Activated CD4-positive, alpha-beta memory T cell treated with anti-CD3 and anti-CD28 coated beads for 36 hours (primary cell): ENCODE measurements at regions not wholly inside any gene's neighbourhood (a gene's known extent, or its start where the extent isn't known, plus 50 kb on each side); places are given as distances from the start of the nearest gene placed in this dataset.

ENCODE experiments used
- CTCF ChIA-PET: fragments of 350-600 bp; sonication (Branson Sonifier 250); formaldehyde crosslinking; loops from one replicate; lab custom pipeline; 2021; ENCODE audit warnings: antibody characterized with exemption, inconsistent platforms; lab: Charles Lee
- POLR2A ChIA-PET: fragments of 350-600 bp; sonication (Branson Sonifier 250); formaldehyde crosslinking; loops from one replicate; lab custom pipeline; 2021; ENCODE audit warnings: antibody characterized with exemption; lab: Charles Lee
- DNase-seq: peaks from one replicate; pipeline ENCODE4 v3.0.0-alpha.2; 2020
- H3K27ac Mint-ChIP-seq: one replicate; pipeline ENCODE4 v1.8.0; 2021; ENCODE audit warnings: mixed read lengths
- H3K27me3 Mint-ChIP-seq: one replicate; pipeline ENCODE4 v1.8.0; 2021; ENCODE audit warnings: mixed read lengths
- H3K36me3 Mint-ChIP-seq: one replicate; pipeline ENCODE4 v1.8.0; 2021; ENCODE audit warnings: mixed read lengths
- H3K4me1 Mint-ChIP-seq: one replicate; pipeline ENCODE4 v1.8.0; 2021; ENCODE audit warnings: low read depth, mixed read lengths
- H3K4me3 Mint-ChIP-seq: one replicate; pipeline ENCODE4 v1.8.0; 2021; ENCODE audit warnings: mild to moderate bottlenecking, mixed read lengths
- H3K9me3 Mint-ChIP-seq: one replicate; pipeline ENCODE4 v1.8.0; 2021; ENCODE audit warnings: mixed read lengths
- intact Hi-C: fragments of 100-400 bp; cut with micrococcal nuclease; formaldehyde crosslinking; loops from one replicate; pipeline ENCODE4 v1.15.1; 2023

DNA sequence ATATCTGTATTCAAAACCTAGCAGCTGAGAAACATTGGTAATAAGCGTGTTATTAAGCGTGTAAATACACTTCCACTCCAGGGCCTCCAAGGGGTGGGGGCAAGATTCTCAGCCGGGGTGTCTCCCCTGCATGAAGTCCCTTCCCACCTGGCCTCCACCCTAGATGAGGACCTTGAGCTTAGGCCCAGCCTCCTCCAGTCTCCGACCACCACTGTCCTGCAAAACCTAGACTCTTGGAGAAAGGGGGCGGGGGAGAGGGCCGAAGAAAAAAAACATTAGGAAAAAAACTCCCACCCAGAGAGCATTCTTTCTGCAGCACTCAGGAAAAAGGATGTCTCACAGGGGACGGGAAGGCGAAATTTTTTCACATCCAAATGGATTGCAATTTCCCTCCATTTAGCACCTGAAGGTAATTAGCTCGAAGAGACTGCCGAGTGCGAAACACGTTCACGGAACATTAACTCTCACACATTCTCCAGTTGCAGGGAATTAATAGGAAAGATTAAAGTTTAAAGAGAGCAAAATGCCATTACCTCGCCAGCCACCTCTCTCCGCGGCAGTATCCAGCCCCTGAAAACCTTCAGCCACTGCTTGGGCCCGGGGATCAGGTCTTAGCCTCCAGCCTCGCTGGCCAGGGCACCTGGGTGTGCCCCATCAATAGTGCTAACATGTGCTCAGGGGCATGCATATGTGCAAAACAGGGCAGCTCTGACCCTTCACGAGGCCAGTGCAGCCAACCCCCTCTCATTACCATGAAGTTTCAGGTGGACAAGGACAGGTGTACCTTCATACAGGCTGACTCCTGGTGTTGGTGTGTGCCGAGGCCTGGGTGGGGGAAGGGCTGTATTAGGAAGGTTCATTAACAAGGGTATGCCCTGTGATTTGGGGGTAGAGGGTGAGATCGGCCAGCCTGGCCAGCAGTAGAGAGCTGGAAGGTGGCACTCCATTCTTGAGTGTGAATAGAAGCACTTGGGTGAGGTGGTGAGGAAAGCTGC lies 77.2 kb downstream of the HIF1AN start:
- Mint-ChIP-seq H3K27ac (no peak overlapping the region), H3K4me1 (no peaks in the 10 kb centered on the region), H3K36me3 (no peaks in the 10 kb centered on the region), H3K27me3 (peaks cover 31% of the 10 kb centered on the region), H3K4me3 (no peak overlapping the region), H3K9me3 (no peaks in the 10 kb centered on the region)
- DNase-seq: no peak
- ChIA-PET CTCF (no interaction called here), POLR2A (no interaction called here)
- intact Hi-C loops: no loop called here

DNA sequence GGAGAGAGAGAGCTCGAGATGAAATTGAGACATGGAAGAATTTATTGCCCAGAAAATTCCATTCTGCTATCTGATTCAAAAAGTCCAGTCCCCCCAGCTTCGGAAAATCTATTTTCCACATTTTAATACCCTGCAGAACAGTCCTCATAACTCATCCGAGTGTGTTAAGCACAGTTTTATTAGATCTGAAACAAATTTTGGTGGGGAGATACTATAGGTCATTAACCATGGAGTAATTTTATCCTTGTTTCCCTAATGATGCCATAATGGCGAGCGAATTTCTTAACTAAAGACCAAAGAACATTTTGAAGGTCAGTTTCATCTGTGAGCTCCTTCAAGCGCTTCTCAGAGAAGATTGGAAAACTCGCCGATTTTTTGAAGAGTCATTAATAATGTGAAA lies 78.1 kb downstream of the HIF1AN start:
- Mint-ChIP-seq H3K27ac (no peak overlapping the region), H3K4me3 (no peak overlapping the region), H3K4me1 (no peaks in the 10 kb centered on the region), H3K27me3 (peaks cover 33% of the 10 kb centered on the region), H3K9me3 (no peaks in the 10 kb centered on the region), H3K36me3 (no peaks in the 10 kb centered on the region)
- ChIA-PET POLR2A (no interaction called here), CTCF (no interaction called here)
- intact Hi-C loops: no loop called here
- no peak for DNase-seq

DNA sequence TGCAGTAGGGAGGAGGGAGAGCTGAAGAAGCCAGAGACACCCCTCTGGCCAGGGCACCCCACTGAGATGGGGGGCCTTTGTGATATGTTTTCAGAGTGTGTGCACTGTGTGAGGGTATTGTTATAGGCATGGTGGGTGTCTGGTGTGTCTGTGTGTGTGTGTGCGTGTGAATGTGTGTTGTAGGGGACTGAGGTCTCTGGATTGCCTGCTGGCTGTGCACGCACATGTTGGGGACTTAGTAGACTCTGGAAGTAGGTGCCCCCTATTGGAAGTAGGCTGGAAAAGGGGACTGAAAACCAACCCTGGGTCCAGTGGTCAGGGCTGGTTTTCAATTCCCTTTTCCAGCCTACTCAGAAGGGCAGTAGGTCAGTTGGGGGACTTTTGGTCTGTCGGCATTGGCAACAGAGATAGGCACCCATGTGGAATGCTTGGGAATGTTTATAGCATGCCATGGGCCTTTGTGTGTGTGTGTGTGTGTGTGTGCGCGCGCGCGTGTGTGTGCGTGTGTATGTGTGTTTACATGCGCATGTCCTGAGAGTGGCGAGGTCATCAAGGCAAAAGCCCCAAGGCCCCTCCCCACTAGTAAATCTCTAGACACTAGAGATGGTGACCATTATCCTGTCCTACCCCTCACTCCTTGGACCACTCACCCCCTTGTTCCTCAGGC lies 78.8 kb downstream of the HIF1AN start:
- POLR2A ChIA-PET: no interaction called here
- DNase-seq: no peak
- Mint-ChIP-seq H3K36me3 (no peaks in the 10 kb centered on the region), H3K27me3 (peaks cover 40% of the 10 kb centered on the region), H3K4me3 (no peak overlapping the region), H3K27ac (no peak overlapping the region), H3K9me3 (no peaks in the 10 kb centered on the region), H3K4me1 (no peaks in the 10 kb centered on the region)
- intact Hi-C loops: no loop called here
- CTCF ChIA-PET: no interaction called here

DNA sequence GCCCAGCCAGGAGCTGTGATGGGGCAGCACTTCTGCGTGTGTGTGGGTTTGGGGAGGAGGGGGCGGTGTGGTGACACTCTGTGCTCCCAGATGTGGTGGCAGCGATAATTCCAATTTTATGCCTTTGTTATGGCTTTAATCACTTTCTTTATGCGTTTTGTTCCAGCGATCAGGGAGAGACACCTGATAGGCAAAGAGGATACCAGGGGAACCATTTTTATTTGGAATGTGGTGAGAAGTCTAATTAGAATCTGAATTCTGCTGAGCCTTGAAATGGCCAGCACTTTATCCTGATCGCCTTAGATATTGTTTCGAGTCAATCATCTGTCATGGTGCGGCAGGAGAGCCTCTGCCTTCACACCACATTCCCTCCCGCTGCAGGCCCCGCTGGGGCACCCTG lies 79.5 kb downstream of the HIF1AN start:
- peaks cover 44% of the 10 kb centered on the region for H3K27me3 Mint-ChIP-seq
- no peak overlapping the region for H3K4me3 Mint-ChIP-seq
- DNase-seq: no peak
- ChIA-PET CTCF (no interaction called here), POLR2A (no interaction called here)
- no peak overlapping the region for H3K27ac Mint-ChIP-seq
- no peaks in the 10 kb centered on the region for H3K9me3 Mint-ChIP-seq
- H3K4me1 Mint-ChIP-seq: no peaks in the 10 kb centered on the region
- H3K36me3 Mint-ChIP-seq: no peaks in the 10 kb centered on the region
- intact Hi-C loops: no loop called here

DNA sequence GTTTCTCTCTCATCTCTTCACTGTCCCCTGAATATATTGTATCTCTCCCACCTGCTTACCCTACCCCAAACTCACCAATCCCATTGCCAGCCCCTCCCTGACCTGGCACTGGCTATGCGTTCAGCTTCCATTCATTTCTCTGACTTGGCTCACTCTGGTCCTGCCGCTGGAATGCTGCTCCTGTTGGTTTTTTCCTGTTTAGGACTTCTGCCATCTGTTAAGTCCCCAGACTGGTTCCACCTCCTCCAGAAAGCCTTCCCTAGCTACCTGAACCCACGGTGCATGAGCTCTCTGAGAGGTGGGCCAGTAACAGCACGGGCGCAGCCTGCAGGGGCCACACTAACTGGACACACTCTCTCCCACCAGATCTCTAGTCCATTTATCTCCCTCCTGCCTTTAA lies 80.2 kb downstream of the HIF1AN start:
- Mint-ChIP-seq H3K27ac (no peak overlapping the region), H3K4me3 (no peak overlapping the region), H3K4me1 (no peaks in the 10 kb centered on the region), H3K9me3 (no peaks in the 10 kb centered on the region), H3K36me3 (no peaks in the 10 kb centered on the region), H3K27me3 (peaks cover 49% of the 10 kb centered on the region)
- CTCF ChIA-PET: no interaction called here
- no peak for DNase-seq
- POLR2A ChIA-PET: no interaction called here
- intact Hi-C loops: no loop called here

DNA sequence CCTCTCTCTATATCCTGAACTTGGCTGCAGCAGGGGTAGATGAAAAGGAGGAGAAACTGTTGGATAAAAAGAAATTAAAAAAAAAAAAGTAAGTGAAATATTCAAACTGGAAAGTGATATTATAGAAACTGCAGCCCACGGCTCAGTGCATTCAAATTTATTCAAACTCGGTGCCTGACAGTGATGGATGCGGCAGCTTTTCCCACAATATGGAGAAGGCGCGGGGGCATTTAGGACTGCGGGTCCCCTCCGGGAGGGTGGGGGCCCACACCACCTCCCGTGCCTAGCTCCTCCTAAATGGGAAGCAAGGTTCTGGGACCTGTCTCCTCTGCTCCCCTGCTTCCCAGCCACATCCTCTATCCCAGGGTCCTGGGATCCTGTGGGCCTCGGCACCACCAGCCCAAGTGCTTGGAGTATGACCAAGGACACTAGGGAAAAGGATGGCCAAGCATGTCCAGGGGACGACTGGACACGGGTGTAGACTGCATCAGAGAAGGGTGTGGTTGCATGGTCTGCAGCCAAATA lies 82.4 kb downstream of the HIF1AN start:
- Mint-ChIP-seq H3K27me3 (peaks cover 48% of the 10 kb centered on the region), H3K4me3 (no peak overlapping the region), H3K36me3 (no peaks in the 10 kb centered on the region), H3K9me3 (no peaks in the 10 kb centered on the region), H3K27ac (no peak overlapping the region), H3K4me1 (no peaks in the 10 kb centered on the region)
- POLR2A ChIA-PET: no interaction called here
- CTCF ChIA-PET: no interaction called here
- intact Hi-C loops: no loop called here
- no peak for DNase-seq

DNA sequence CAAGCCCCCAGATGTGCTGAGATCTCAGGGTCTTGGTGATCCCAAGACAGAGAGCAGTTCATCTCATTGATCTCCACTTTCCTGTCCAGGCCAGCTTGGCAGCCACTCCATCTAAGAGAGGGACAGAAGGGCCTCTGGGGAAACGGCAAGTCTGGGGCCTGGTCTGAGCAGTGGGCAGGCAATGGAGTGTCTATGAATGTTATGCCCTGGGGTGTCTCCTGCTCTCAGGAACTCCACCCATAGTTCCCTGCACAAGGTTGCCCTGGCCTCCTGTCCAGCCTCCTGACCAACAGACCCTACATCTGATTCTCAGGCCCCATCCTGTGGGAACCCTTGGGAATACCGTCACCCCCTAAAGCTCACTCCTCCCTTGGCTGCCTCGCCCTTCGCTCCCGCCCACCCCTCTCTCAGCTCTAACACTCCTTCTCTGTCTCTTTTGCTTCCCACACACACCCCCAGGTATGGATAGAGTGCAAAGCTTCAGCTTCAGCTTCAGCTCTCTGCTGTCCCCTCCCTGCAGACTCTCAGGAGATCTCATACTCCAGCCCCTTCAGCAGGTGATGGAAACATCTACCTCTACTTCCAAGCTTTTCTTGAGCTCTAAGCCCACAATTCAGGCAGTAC lies 83.0 kb downstream of the HIF1AN start:
- Mint-ChIP-seq H3K4me1 (no peaks in the 10 kb centered on the region), H3K9me3 (no peaks in the 10 kb centered on the region), H3K4me3 (no peak overlapping the region), H3K27ac (no peak overlapping the region), H3K36me3 (no peaks in the 10 kb centered on the region), H3K27me3 (peaks cover 46% of the 10 kb centered on the region)
- ChIA-PET POLR2A (no interaction called here), CTCF (no interaction called here)
- no peak for DNase-seq
- intact Hi-C loops: no loop called here

DNA sequence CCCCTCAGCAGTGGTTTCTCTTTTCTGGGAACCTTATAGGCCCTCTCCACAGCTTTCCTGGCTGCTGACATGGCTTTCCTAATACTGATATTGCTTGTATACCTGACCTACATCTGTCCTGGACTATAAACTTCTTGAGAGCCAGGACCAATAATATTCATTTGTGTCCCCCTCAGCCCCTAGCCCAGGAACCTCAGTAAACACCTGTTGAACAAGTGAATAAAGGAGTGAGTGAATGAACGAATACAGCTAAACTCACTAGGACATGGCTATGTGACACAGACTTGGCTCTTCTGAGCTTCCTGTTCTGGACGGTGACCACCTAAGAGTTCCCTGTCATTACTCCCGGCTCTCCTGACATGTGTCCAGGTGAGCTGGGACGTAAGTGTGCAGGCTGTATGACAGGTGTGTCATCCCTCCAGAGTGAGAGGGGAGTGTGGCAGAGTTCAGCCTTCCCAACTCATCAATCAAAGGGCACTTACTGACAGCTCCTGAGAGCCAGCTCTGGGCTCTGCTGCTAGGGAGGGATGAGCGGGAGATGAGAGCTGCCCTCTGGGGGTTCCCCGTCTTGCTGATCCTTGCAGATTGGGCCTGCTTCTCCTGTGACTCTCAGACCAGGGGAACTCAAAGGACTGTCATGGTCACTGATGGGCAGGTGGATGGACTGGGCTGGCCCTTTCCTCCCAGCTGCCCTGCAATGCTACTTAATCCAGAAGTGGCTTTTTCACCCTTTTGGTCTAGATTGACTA lies 84.5 kb downstream of the HIF1AN start:
- intact Hi-C loops: no loop called here
- CTCF ChIA-PET: no interaction called here
- H3K27me3 Mint-ChIP-seq: peaks cover 52% of the 10 kb centered on the region
- no peaks in the 10 kb centered on the region for H3K36me3 Mint-ChIP-seq
- H3K27ac Mint-ChIP-seq: no peak overlapping the region
- H3K9me3 Mint-ChIP-seq: no peaks in the 10 kb centered on the region
- H3K4me3 Mint-ChIP-seq: no peak overlapping the region
- H3K4me1 Mint-ChIP-seq: no peaks in the 10 kb centered on the region
- POLR2A ChIA-PET: interaction anchor here (0.8 kb wide), 1 partner anchor 13 kb away, joined by 3 read pairs; no protein-coding TSS in a partner anchor
- DNase-seq: no peak

DNA sequence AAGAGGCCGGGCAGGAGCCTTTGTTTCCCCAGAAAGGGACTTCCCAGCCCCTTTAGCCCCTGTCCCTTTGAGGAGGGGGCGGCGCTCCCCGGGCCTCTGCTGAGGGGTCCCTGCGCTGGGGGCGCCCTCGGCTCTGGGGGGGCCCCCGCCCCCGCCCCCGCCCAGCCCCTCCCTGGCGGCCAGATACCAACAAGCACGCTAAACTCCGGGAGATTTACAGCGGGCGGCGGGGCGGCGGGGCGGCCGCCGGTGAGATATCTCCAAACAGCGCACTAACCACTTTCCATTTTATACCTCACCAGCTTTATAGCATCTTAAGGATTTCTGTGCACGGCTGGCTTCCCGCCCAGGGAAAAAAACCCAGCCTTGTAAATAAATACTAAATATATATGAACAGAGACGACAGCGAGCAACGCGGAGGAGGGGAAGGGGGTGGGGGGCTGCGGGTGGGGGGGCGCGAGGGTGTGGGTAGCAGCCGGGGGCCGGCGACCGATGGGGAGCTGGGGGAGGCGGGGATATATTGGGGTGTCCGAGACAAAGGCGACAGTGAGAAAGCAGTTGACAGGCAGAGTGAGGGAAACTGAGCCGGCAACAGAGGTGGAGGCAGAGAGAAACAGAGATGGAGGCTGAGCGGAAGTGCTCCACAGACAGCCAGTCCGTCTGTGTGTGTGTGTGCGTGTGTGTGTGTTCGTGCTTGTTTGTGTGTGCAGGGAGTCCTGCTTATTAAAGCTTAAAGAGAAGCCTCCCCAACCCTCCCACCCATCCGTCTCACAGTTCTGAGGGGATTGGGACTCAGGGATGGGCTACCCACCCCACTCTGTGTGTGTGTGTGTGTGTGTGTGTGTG lies 85.8 kb downstream of the HIF1AN start:
- no peak overlapping the region for H3K27ac Mint-ChIP-seq
- ChIA-PET CTCF (no interaction called here), POLR2A (no interaction called here)
- no peaks in the 10 kb centered on the region for H3K9me3 Mint-ChIP-seq
- no peaks in the 10 kb centered on the region for H3K36me3 Mint-ChIP-seq
- peak; percentile 62 for DNase-seq
- peaks cover 53% of the 10 kb centered on the region for H3K27me3 Mint-ChIP-seq
- no peaks in the 10 kb centered on the region for H3K4me1 Mint-ChIP-seq
- peak overlapping the region; percentile 60 for H3K4me3 Mint-ChIP-seq
- intact Hi-C loops: no loop called here

DNA sequence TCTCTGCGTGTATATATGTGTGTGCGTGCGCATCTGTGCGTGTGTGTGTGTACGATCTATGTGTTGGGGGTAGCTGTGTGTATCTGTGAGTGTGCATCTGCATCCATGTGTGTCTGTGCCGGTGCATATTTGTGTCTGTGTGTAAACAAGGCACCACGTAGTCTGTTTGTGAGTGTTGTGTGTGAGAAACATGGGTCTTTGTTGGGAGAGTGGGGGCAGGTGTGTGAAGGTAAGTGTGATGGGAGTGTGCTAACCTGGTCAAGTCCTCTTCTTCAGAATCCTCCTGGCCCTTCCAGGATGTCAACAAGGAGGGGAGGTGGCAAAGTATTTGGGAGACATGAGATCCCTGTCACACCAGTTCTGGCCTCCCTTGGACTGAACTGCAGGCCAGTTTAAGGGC lies 87.2 kb downstream of the HIF1AN start:
- POLR2A ChIA-PET: no interaction called here
- peaks cover 57% of the 10 kb centered on the region for H3K27me3 Mint-ChIP-seq
- no peaks in the 10 kb centered on the region for H3K4me1 Mint-ChIP-seq
- H3K36me3 Mint-ChIP-seq: no peaks in the 10 kb centered on the region
- intact Hi-C loops: no loop called here
- CTCF ChIA-PET: no interaction called here
- no peaks in the 10 kb centered on the region for H3K9me3 Mint-ChIP-seq
- no peak overlapping the region for H3K4me3 Mint-ChIP-seq
- no peak for DNase-seq
- H3K27ac Mint-ChIP-seq: no peak overlapping the region

DNA sequence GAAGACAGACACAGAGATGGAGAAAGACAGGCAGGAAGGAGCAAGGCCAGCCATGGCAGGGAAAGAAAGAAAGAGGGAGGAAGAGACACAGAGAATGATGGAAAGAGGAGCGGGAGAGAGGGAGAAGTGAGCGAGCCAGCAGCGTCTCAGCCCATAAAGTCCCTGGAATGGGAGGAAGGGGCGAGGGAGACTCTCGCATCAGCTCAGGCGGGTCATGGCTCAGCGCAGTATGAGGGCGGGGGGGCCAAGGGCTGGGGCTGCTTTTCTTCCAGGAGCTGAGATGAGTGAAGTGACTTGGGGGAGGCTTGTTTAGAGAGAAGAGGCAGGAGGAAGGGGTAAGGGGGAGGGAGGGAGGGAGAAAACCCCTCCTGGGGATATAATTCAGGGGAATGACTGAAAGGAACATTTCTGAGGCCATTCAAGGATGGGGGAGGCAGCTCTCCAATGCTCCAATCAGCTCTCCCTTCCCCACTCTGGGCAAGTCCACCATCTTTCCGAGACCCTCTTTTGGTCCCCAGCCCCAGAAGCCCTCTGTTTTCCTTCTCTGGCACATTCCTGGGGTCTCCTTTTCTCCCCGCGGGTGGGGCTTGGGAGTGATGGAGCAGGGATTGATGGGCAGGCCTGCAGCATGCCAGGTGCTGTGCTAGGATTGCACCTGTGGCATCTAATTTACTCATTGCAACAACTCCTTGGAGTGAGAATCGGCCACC lies 87.9 kb downstream of the HIF1AN start:
- POLR2A ChIA-PET: no interaction called here
- DNase-seq: no peak
- no peaks in the 10 kb centered on the region for H3K4me1 Mint-ChIP-seq
- no peaks in the 10 kb centered on the region for H3K9me3 Mint-ChIP-seq
- no peak overlapping the region for H3K4me3 Mint-ChIP-seq
- peaks cover 59% of the 10 kb centered on the region for H3K27me3 Mint-ChIP-seq
- CTCF ChIA-PET: no interaction called here
- intact Hi-C loops: no loop called here
- H3K27ac Mint-ChIP-seq: no peak overlapping the region
- no peaks in the 10 kb centered on the region for H3K36me3 Mint-ChIP-seq
